ENCODE measurements at regions not wholly inside any gene's neighbourhood (a gene's known extent, or its start where the extent isn't known, plus 50 kb on each side); places are given as distances from the start of the nearest gene placed in this dataset.

- Mint-ChIP-seq H3K27ac (no peak overlapping the region), H3K4me3 (no peak overlapping the region), H3K36me3 (no peaks in the 10 kb centered on the region), H3K4me1 (peaks cover 0 to 4% (median under 1%) of the 10 kb centered on the region in 4 donors), H3K9me3 (peaks cover 0 to 6% (median 2%) of the 10 kb centered on the region in 8 donors), H3K27me3 (peaks cover 0 to 3% of the 10 kb centered on the region in 2 donors)
- intact Hi-C loops (cut with micrococcal nuclease): no loop called here
- ChIA-PET CTCF (ENCODE audit: partially characterized antibody) (no interaction called here), POLR2A (ENCODE audit: partially characterized antibody) (no interaction called here)
- H3K4me1 ChIP-seq (ENCODE audit: insufficient read depth, low read length): no peaks in the 10 kb centered on the region
- no peaks in the 10 kb centered on the region for H3K9me3 ChIP-seq (ENCODE audit: control insufficient read depth in 1 of 2, low read length in 2 of 2)
- no peaks in the 10 kb centered on the region for H3K27me3 ChIP-seq (ENCODE audit: insufficient read depth, low read length)
- H3K27ac ChIP-seq (ENCODE audit: low read depth, low read length): no peak overlapping the region
- H3K36me3 ChIP-seq (ENCODE audit: insufficient read depth, low read length): no peaks in the 10 kb centered on the region
- no peak for DNase-seq
- H3K4me3 ChIP-seq (ENCODE audit: low read length in 2 of 2): no peak overlapping the region
These were observed 491.9 kb downstream of the MN1 start for GRCh38 chr22:27309697-27310096.

GRCh38 chr22:27310966-27311697, 490.4 kb downstream of the MN1 start:
- Mint-ChIP-seq H3K27ac (no peak overlapping the region), H3K36me3 (no peaks in the 10 kb centered on the region), H3K4me3 (no peak overlapping the region), H3K27me3 (peaks cover 3 to 10% of the 10 kb centered on the region in 2 donors), H3K9me3 (peaks cover 0 to 6% (median 2%) of the 10 kb centered on the region in 8 donors), H3K4me1 (peaks cover 0 to 4% (median under 1%) of the 10 kb centered on the region in 4 donors)
- CTCF ChIA-PET (ENCODE audit: partially characterized antibody): no interaction called here
- no peaks in the 10 kb centered on the region for H3K4me1 ChIP-seq (ENCODE audit: insufficient read depth, low read length)
- POLR2A ChIA-PET (ENCODE audit: partially characterized antibody): no interaction called here
- DNase-seq: no peak
- no peaks in the 10 kb centered on the region for H3K36me3 ChIP-seq (ENCODE audit: insufficient read depth, low read length)
- H3K9me3 ChIP-seq (ENCODE audit: control insufficient read depth in 1 of 2, low read length in 2 of 2): no peaks in the 10 kb centered on the region
- no peak overlapping the region for H3K27ac ChIP-seq (ENCODE audit: low read depth, low read length)
- H3K4me3 ChIP-seq (ENCODE audit: low read length in 2 of 2): no peak overlapping the region
- no peaks in the 10 kb centered on the region for H3K27me3 ChIP-seq (ENCODE audit: insufficient read depth, low read length)
- intact Hi-C loops (cut with micrococcal nuclease): no loop called here

- intact Hi-C loops (cut with micrococcal nuclease): no loop called here
- ChIA-PET POLR2A (ENCODE audit: partially characterized antibody) (no interaction called here), CTCF (ENCODE audit: partially characterized antibody) (no interaction called here)
- Mint-ChIP-seq H3K4me3 (no peak overlapping the region), H3K9me3 (peaks cover 0 to 9% (median 3%) of the 10 kb centered on the region in 8 donors), H3K27ac (no peak overlapping the region), H3K27me3 (peaks cover 6 to 16% of the 10 kb centered on the region in 2 donors), H3K36me3 (no peaks in the 10 kb centered on the region), H3K4me1 (peaks cover 0 to 4% (median under 1%) of the 10 kb centered on the region in 4 donors)
- Histone ChIP-seq H3K4me3 (ENCODE audit: low read length in 2 of 2) (no peak overlapping the region), H3K9me3 (ENCODE audit: control insufficient read depth in 1 of 2, low read length in 2 of 2) (no peaks in the 10 kb centered on the region), H3K36me3 (ENCODE audit: insufficient read depth, low read length) (no peaks in the 10 kb centered on the region), H3K27ac (ENCODE audit: low read depth, low read length) (no peak overlapping the region), H3K4me1 (ENCODE audit: insufficient read depth, low read length) (no peaks in the 10 kb centered on the region), H3K27me3 (ENCODE audit: insufficient read depth, low read length) (no peaks in the 10 kb centered on the region)
- no peak for DNase-seq
These were observed 489.6 kb downstream of the MN1 start for GRCh38 chr22:27311698-27312550.

- intact Hi-C loops (cut with micrococcal nuclease): no loop called here
- ChIA-PET CTCF (ENCODE audit: partially characterized antibody) (no interaction called here), POLR2A (ENCODE audit: partially characterized antibody) (no interaction called here)
- DNase-seq: no peak
- H3K4me1 Mint-ChIP-seq: peaks cover 0 to 3% (median under 1%) of the 10 kb centered on the region in 4 donors
- H3K27me3 ChIP-seq (ENCODE audit: insufficient read depth, low read length): no peaks in the 10 kb centered on the region
- H3K9me3 ChIP-seq (ENCODE audit: control insufficient read depth in 1 of 2, low read length in 2 of 2): no peaks in the 10 kb centered on the region
- no peaks in the 10 kb centered on the region for H3K36me3 ChIP-seq (ENCODE audit: insufficient read depth, low read length)
- no peaks in the 10 kb centered on the region for H3K4me1 ChIP-seq (ENCODE audit: insufficient read depth, low read length)
- H3K27ac ChIP-seq (ENCODE audit: low read depth, low read length): no peak overlapping the region
- H3K27ac Mint-ChIP-seq: no peak overlapping the region
- no peak overlapping the region for H3K4me3 Mint-ChIP-seq
- H3K27me3 Mint-ChIP-seq: peaks cover 6 to 18% of the 10 kb centered on the region in 2 donors
- no peak overlapping the region for H3K4me3 ChIP-seq (ENCODE audit: low read length in 2 of 2)
- no peaks in the 10 kb centered on the region for H3K36me3 Mint-ChIP-seq
- peaks cover 0 to 9% (median 4%) of the 10 kb centered on the region in 8 donors for H3K9me3 Mint-ChIP-seq
These were observed 489.0 kb downstream of the MN1 start for GRCh38 chr22:27312565-27312964.

- ChIA-PET CTCF (ENCODE audit: partially characterized antibody) (no interaction called here), POLR2A (ENCODE audit: partially characterized antibody) (no interaction called here)
- no peak overlapping the region for H3K27ac Mint-ChIP-seq
- DNase-seq: no peak
- peaks cover 0 to 6% (median 3%) of the 10 kb centered on the region in 8 donors for H3K9me3 Mint-ChIP-seq
- Histone ChIP-seq H3K27ac (ENCODE audit: low read depth, low read length) (no peak overlapping the region), H3K27me3 (ENCODE audit: insufficient read depth, low read length) (no peaks in the 10 kb centered on the region), H3K4me1 (ENCODE audit: insufficient read depth, low read length) (no peaks in the 10 kb centered on the region), H3K4me3 (ENCODE audit: low read length in 2 of 2) (no peak overlapping the region), H3K9me3 (ENCODE audit: control insufficient read depth in 1 of 2, low read length in 2 of 2) (no peaks in the 10 kb centered on the region), H3K36me3 (ENCODE audit: insufficient read depth, low read length) (no peaks in the 10 kb centered on the region)
- peaks cover 6 to 22% of the 10 kb centered on the region in 2 donors for H3K27me3 Mint-ChIP-seq
- no peaks in the 10 kb centered on the region for H3K36me3 Mint-ChIP-seq
- H3K4me1 Mint-ChIP-seq: no peaks in the 10 kb centered on the region
- intact Hi-C loops (cut with micrococcal nuclease): no loop called here
- no peak overlapping the region for H3K4me3 Mint-ChIP-seq
These were observed 488.3 kb downstream of the MN1 start for GRCh38 chr22:27312966-27313855.

- H3K27ac ChIP-seq (ENCODE audit: low read depth, low read length): no peak overlapping the region
- peaks cover 0 to 10% (median 5%) of the 10 kb centered on the region in 8 donors for H3K9me3 Mint-ChIP-seq
- no peaks in the 10 kb centered on the region for H3K4me1 ChIP-seq (ENCODE audit: insufficient read depth, low read length)
- peak overlapping the region in 1 of 7 donors; percentile 23 for H3K27ac Mint-ChIP-seq
- H3K27me3 Mint-ChIP-seq: peaks cover 12 to 21% of the 10 kb centered on the region in 2 donors
- H3K36me3 Mint-ChIP-seq: no peaks in the 10 kb centered on the region
- CTCF ChIA-PET (ENCODE audit: partially characterized antibody): no interaction called here
- DNase-seq: no peak
- no peaks in the 10 kb centered on the region for H3K4me1 Mint-ChIP-seq
- H3K4me3 Mint-ChIP-seq: no peak overlapping the region
- intact Hi-C loops (cut with micrococcal nuclease): no loop called here
- no peaks in the 10 kb centered on the region for H3K36me3 ChIP-seq (ENCODE audit: insufficient read depth, low read length)
- H3K27me3 ChIP-seq (ENCODE audit: insufficient read depth, low read length): no peaks in the 10 kb centered on the region
- POLR2A ChIA-PET (ENCODE audit: partially characterized antibody): no interaction called here
- no peaks in the 10 kb centered on the region for H3K9me3 ChIP-seq (ENCODE audit: control insufficient read depth in 1 of 2, low read length in 2 of 2)
- H3K4me3 ChIP-seq (ENCODE audit: low read length in 2 of 2): no peak overlapping the region
These were observed 487.2 kb downstream of the MN1 start for GRCh38 chr22:27314276-27314807.

GRCh38 chr22:27315833-27316232, 485.7 kb downstream of the MN1 start:
- H3K9me3 ChIP-seq (ENCODE audit: control insufficient read depth in 1 of 2, low read length in 2 of 2): no peaks in the 10 kb centered on the region
- Mint-ChIP-seq H3K4me1 (no peaks in the 10 kb centered on the region), H3K9me3 (peaks cover 0 to 18% (median 11%) of the 10 kb centered on the region in 8 donors), H3K4me3 (no peak overlapping the region), H3K27me3 (peaks cover 12 to 21% of the 10 kb centered on the region in 2 donors), H3K27ac (no peak overlapping the region), H3K36me3 (no peaks in the 10 kb centered on the region)
- H3K27ac ChIP-seq (ENCODE audit: low read depth, low read length): no peak overlapping the region
- DNase-seq: no peak
- CTCF ChIA-PET (ENCODE audit: partially characterized antibody): no interaction called here
- H3K36me3 ChIP-seq (ENCODE audit: insufficient read depth, low read length): no peaks in the 10 kb centered on the region
- H3K4me1 ChIP-seq (ENCODE audit: insufficient read depth, low read length): no peaks in the 10 kb centered on the region
- POLR2A ChIA-PET (ENCODE audit: partially characterized antibody): no interaction called here
- no peaks in the 10 kb centered on the region for H3K27me3 ChIP-seq (ENCODE audit: insufficient read depth, low read length)
- no peak overlapping the region for H3K4me3 ChIP-seq (ENCODE audit: low read length in 2 of 2)
- intact Hi-C loops (cut with micrococcal nuclease): no loop called here

Measured in CD4-positive, alpha-beta memory T cell (primary cell).